Fibroblast of upper back skin (primary cell): ENCODE measurements at regions not wholly inside any gene's neighbourhood (a gene's known extent, or its start where the extent isn't known, plus 50 kb on each side); places are given as distances from the start of the nearest gene placed in this dataset.

Experiments
- DNase-seq: peaks from one replicate; pipeline ENCODE4 v3.0.0-alpha.2; 2013

- DNase-seq: no peak
Measured at GRCh38 chr6:168737014-168737413, 296.0 kb downstream of the SMOC2 start.

DNA sequence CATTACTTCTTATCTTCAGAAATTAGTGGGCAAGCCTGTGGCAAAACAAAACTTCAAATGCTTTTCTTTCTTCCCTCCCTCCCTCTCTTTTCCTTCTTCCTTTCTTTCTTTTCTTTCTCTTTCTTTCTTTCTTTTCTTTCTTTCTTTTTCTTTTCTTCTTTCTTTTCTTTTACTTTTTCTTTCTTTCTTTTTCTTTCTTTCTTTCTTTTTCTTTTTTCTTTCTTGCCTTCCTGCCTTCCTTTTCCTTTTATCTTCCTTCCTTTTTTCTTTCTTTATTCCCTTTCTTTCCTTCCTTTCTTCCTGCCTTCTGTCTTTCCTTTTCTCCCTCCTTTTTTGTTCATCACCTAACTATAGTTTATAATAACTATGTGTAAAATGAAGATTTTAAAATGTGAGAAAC lies 295.1 kb downstream of the SMOC2 start:
- DNase-seq: no peak

- DNase-seq: no peak
Measured at GRCh38 chr6:168735268-168735949, 294.4 kb downstream of the SMOC2 start.

DNA sequence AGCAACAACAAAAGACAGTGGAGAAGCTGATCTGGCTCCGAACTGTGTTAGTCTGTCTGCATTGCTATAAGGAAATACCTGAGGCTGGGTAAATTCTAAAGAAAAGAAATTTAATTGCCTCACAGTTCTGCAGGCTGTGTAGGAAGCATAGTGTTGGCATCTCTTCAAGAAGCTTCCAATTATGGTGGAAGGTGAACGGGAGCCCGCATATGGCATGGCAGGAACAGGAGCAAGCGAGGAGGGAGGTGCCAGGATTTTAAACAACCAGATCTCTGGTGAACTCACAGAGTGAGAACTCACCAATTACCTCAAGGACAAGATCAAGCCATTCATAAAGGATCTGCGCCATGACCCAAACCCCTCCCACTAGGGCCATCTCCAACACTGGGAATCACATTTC lies 293.5 kb downstream of the SMOC2 start:
- no peak for DNase-seq

GRCh38 chr6:168732676-168733075 lies 291.7 kb downstream of the SMOC2 start:
- no peak for DNase-seq

DNA sequence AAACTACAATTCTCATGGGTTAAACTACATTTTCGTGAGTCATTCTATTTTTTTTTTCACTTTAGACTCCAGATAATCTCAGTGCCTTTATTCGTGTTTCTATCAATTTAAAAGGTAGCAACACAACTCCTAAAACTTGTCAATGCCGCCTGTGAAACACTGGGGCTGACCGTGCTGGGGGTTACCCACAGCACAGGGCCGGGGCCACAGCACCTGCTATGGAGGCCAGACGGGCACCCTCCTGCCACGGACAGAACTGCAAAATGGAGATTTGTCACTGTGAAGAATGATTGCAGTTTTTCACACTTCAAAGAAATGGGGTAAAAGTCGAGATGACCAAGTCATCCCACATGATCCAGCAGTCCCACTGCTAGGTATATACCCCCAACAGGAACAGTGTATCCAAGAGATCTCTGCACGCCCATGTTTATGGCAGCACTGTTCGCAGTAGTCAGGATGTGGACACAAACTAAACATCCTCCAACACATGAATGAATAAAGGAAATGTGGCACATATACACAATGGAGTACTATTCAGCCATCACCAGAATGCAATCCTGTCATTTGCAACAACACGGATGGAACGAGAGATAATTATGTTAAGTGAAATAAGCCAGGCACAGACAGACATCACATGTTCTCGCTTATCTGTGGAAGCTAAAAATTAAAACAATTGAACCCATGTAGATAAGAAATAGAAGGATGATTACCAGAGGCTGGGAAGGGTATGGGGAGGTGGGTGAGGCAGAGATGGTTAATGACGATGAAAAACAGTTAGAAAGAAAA lies 290.1 kb downstream of the SMOC2 start:
- DNase-seq: no peak

DNA sequence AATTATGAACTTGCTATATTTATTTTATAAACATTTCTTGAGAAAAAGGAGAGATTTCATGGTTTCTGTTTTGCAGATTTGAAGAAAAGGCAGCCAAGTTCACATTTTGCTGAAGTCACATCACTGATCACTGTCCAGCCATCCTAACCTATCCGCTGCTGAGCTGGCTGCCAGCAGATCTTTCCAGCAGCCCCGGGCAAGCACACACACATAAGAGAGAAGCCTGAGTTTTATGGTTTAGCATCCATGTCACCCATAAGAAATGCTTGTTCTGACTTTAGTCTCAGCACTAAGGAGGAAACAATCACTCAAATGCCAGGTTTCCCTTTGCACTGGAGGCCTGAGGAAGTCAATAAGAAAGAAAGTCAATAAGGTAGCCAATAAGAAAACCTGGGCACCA lies 287.1 kb downstream of the SMOC2 start:
- DNase-seq: no peak

DNA sequence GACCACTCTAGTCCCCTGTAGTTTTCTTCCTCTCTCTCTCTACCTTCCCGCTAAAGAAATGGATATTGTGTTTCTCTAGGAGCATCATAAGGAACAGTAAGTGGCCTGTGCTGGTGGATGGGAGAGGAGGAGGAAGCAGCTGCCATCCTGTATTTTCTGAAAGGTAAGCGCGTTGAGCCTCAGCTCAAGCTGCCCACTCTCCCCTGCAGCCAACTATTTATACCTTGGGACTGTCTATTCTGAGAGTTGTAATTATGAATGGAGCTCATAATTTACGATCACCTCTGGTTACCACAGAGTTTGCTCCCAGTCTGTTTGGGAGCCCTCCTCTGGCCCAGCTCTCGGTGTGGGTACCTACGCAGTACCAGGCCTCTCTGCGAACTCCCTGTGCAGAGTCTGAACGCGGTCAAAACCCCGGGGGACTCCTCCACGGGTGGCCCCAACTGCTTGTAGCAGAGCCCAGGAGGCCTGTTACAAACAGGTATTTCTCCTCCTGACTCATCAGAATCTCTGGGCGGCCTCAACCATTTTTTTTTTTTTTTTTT lies 285.4 kb downstream of the SMOC2 start:
- DNase-seq: no peak

- no peak for DNase-seq
Measured at GRCh38 chr6:168725802-168726201, 284.8 kb downstream of the SMOC2 start.

- DNase-seq: no peak
Measured at GRCh38 chr6:168724669-168725570, 283.9 kb downstream of the SMOC2 start.

DNA sequence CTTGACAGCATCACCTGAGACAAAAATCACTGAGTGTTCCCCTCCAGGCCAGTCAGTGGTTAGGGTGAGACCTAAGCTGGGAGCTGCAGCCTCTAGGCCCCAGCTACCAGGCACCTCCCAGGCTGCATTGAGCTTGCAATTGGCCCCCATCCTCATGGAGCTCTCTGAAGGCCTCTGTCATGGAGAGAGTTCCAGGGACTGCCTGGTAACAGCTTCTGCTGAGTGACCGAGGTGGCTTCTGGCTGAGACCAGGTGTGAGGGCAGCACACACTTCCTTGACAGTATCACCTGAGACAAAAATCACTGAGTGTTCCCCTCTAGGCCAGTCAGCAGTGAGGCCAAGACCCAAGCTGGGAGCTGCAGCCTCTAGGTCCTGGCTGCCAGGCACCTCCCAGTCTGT lies 283.0 kb downstream of the SMOC2 start:
- no peak for DNase-seq

- no peak for DNase-seq
Measured at GRCh38 chr6:168722397-168722796, 281.4 kb downstream of the SMOC2 start.

GRCh38 chr6:168721571-168721970 lies 280.6 kb downstream of the SMOC2 start:
- DNase-seq: no peak

GRCh38 chr6:168719901-168720300 lies 278.9 kb downstream of the SMOC2 start:
- DNase-seq: no peak

DNA sequence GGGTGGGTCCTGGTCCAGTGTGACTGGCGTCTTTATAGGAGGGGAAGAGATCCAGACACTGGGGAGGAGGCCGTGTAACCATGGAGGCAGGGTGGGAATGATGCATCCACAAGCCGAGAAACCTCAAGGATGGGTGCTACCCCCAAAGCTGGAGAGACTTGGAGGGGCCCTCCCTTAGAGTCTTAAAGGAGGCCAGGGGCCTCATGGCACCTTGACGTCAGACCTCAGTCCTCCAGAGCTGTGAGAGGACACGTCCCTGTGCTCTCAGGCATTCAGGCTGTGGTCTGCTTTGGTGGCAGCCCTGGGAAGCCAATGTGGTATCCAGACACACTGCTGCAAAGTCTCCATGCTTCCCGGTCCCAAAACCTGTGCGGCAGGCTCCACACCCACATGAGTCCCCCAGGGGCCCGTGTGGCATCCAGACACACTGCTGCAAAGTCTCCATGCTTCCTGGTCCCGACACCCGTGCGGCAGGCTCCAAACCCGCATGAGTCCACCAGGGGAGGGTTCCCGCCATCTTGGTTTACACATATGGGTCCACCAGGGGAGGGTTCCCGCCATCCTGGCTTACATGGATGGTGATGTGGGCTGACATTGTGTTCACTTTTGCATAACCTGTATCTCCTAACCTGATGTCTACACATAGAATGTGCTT lies 278.0 kb downstream of the SMOC2 start:
- DNase-seq: no peak
